Epithelial cell of esophagus (primary cell): ENCODE measurements at regions not wholly inside any gene's neighbourhood (a gene's known extent, or its start where the extent isn't known, plus 50 kb on each side); places are given as distances from the start of the nearest gene placed in this dataset.
A peak's percentile ranks its signal among the peaks of the same experiment; 100 is the strongest.

Experiments used
- DNase-seq: peaks from one replicate; pipeline ENCODE4 v3.0.0; 2010; ENCODE audit warnings: low read depth
- H3K4me3 ChIP-seq: 2 replicates; pipeline ENCODE4 v1.5.1; 2011; ENCODE audit warnings: mild to moderate bottlenecking, low read length, control low read depth
- CTCF ChIP-seq: IDR thresholded peaks from 2 replicates; pipeline ENCODE4 v1.5.1; 2011; ENCODE audit warnings: low read depth, mild to moderate bottlenecking, low read length, control low read depth, inconsistent platforms; ENCODE audit not compliant: insufficient read depth; ENCODE audit errors: missing control alignments

GRCh38 chr14:87824266-87824665, 168.7 kb downstream of the GALC start:
- H3K4me3 ChIP-seq: no peak overlapping the region
- TF ChIP-seq CTCF: no peak
- DNase-seq: no peak

- no peak for DNase-seq
- TF ChIP-seq CTCF: no peak
Observed at GRCh38 chr14:87816416-87816815, 176.6 kb downstream of the GALC start.

GRCh38 chr14:87815121-87815520, 177.9 kb downstream of the GALC start:
- no peak for TF ChIP-seq CTCF
- DNase-seq: no peak
- H3K4me3 ChIP-seq: no peak overlapping the region

More at GRCh38 chr14:87816416-87816815, 176.6 kb downstream of the GALC start:
- H3K4me3 ChIP-seq: no peak overlapping the region

- no peak overlapping the region for H3K4me3 ChIP-seq
- TF ChIP-seq CTCF: no peak
- no peak for DNase-seq
Observed at GRCh38 chr14:87813686-87814085, 179.3 kb downstream of the GALC start.

- DNase-seq: peak; percentile 30
Observed at GRCh38 chr14:87813211-87813610, 179.8 kb downstream of the GALC start.

GRCh38 chr14:87811246-87811645, 181.7 kb downstream of the GALC start:
- H3K4me3 ChIP-seq: no peak overlapping the region
- peak; percentile 55 for DNase-seq
- no peak for TF ChIP-seq CTCF

More at GRCh38 chr14:87813211-87813610, 179.8 kb downstream of the GALC start:
- TF ChIP-seq CTCF: no peak
- no peak overlapping the region for H3K4me3 ChIP-seq

GRCh38 chr14:87810711-87811110, 182.3 kb downstream of the GALC start:
- no peak for TF ChIP-seq CTCF
- no peak overlapping the region for H3K4me3 ChIP-seq
- no peak for DNase-seq
